Upper lobe of right lung (tissue), 1 donor: ENCODE measurements at regions not wholly inside any gene's neighbourhood (a gene's known extent, or its start where the extent isn't known, plus 50 kb on each side); places are given as distances from the start of the nearest gene placed in this dataset.

Experiments used
- ATAC-seq: fragments of 200-7000 bp; cut with Tn5 transposase; one replicate; pipeline ENCODE4 v1.9.1; 2020; ENCODE audit warnings: mild to moderate bottlenecking, moderate library complexity
- DNase-seq: peaks from one replicate; pipeline ENCODE4 v3.0.0-alpha.2; 2020
- H3K27ac ChIP-seq: fragments of 200-600 bp; one replicate; pipeline ENCODE4 v1.8.0; 2022
- H3K27me3 ChIP-seq: fragments of 200-600 bp; one replicate; pipeline ENCODE4 v1.8.0; 2022; ENCODE audit warnings: mild to moderate bottlenecking
- H3K36me3 ChIP-seq: fragments of 200-600 bp; one replicate; pipeline ENCODE4 v1.8.0; 2022
- H3K4me1 ChIP-seq: fragments of 200-600 bp; one replicate; pipeline ENCODE4 v1.8.0; 2022
- H3K4me3 ChIP-seq: fragments of 200-600 bp; one replicate; pipeline ENCODE4 v1.8.0; 2022; ENCODE audit warnings: mild to moderate bottlenecking
- H3K9me3 ChIP-seq: fragments of 200-600 bp; one replicate; pipeline ENCODE4 v1.8.0; 2022
- intact Hi-C: fragments of 100-400 bp; cut with DNase I; formaldehyde crosslinking; loops from one replicate; pipeline ENCODE4 v1.11.0; 2022
- TF ChIP-seq, protein P1 (sequence below): fragments of 200-600 bp; IDR thresholded peaks from one replicate; pipeline ENCODE4 v1.8.0; 2022; ENCODE audit warnings: antibody characterized with exemption
- donor health status: DM: no; HTN: yes; CAD: no; lungs with severe emphysema.

DNA sequence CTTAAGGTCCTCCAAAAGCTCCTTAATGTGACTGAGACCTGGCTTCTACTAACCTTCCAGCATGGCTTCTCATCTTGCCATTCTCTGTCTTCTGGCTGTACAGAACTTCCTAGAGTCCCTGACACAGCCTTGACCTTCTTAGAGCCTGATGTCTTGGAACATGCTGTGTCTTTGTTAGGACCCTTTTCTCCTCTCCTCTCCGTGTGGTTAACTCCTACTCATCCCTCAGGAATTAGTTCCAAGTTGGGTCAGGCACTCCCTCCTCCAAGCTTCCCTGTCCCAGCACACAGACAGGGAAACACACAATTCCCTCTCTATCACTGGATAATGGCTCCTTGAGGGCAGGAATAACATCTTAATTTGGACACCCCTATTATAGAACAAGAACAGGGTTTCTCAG lies 275.4 kb upstream of the USP24 start:
- Histone ChIP-seq H3K4me3 (no peak overlapping the region), H3K4me1 (no peaks in the 10 kb centered on the region), H3K27ac (no peak overlapping the region), H3K27me3 (no peaks in the 10 kb centered on the region), H3K36me3 (no peaks in the 10 kb centered on the region), H3K9me3 (no peaks in the 10 kb centered on the region)
- DNase-seq (no peak), ATAC-seq (no peak)
- TF ChIP-seq, protein P1, sequence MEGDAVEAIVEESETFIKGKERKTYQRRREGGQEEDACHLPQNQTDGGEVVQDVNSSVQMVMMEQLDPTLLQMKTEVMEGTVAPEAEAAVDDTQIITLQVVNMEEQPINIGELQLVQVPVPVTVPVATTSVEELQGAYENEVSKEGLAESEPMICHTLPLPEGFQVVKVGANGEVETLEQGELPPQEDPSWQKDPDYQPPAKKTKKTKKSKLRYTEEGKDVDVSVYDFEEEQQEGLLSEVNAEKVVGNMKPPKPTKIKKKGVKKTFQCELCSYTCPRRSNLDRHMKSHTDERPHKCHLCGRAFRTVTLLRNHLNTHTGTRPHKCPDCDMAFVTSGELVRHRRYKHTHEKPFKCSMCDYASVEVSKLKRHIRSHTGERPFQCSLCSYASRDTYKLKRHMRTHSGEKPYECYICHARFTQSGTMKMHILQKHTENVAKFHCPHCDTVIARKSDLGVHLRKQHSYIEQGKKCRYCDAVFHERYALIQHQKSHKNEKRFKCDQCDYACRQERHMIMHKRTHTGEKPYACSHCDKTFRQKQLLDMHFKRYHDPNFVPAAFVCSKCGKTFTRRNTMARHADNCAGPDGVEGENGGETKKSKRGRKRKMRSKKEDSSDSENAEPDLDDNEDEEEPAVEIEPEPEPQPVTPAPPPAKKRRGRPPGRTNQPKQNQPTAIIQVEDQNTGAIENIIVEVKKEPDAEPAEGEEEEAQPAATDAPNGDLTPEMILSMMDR, result no peak
- intact Hi-C loops, result no loop called here

DNA sequence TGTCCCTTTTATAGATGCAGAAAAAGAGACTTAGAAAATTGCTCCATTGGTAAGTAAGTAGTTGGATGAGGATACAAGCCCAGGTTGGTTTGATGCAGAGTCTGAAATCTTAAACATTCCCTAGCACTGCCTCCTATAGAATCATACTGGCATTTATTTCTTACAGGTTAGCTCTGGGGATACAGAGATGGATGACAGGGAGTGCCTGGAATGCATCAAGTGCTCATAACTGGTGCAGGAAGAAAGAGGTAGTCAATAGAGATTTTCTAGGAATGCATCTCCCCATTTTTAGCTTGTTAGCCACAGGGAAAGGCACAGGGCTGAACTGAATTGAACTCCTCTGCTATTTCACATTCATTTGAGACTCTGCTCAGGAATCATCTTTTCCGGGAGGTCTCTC lies 269.0 kb upstream of the USP24 start:
- intact Hi-C loops, result no loop called here
- no peak overlapping the region for H3K27ac ChIP-seq
- H3K4me3 ChIP-seq, result no peak overlapping the region
- H3K36me3 ChIP-seq, result no peaks in the 10 kb centered on the region
- no peaks in the 10 kb centered on the region for H3K9me3 ChIP-seq
- TF ChIP-seq, protein P1, result no peak
- DNase-seq (no peak), ATAC-seq (no peak)
- no peaks in the 10 kb centered on the region for H3K4me1 ChIP-seq
- H3K27me3 ChIP-seq, result no peaks in the 10 kb centered on the region

DNA sequence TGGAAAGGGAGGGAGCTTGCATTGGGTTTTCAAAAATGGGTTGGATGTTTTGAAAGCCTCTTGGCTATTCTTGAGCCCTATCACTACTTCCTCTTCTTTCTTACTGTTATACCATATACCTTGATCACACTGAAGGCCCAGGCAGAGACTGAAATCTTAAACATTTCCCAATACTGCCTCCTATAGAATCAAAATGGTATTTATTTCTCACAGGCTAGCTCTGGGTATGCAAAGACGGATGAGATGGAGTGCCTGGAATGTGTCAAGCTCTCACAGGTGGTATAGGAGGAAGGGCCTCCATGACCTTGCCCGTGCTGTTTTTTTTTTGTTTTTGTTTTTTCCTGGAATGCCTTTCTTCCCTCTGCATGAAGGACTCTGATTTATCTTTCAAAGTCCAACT lies 268.4 kb upstream of the USP24 start:
- DNase-seq, result no peak
- TF ChIP-seq, protein P1, result no peak
- Histone ChIP-seq H3K9me3 (no peaks in the 10 kb centered on the region), H3K36me3 (no peaks in the 10 kb centered on the region), H3K4me3 (no peak overlapping the region), H3K27me3 (no peaks in the 10 kb centered on the region), H3K27ac (no peak overlapping the region), H3K4me1 (no peaks in the 10 kb centered on the region)
- intact Hi-C loops, result no loop called here
- no peak for ATAC-seq

DNA sequence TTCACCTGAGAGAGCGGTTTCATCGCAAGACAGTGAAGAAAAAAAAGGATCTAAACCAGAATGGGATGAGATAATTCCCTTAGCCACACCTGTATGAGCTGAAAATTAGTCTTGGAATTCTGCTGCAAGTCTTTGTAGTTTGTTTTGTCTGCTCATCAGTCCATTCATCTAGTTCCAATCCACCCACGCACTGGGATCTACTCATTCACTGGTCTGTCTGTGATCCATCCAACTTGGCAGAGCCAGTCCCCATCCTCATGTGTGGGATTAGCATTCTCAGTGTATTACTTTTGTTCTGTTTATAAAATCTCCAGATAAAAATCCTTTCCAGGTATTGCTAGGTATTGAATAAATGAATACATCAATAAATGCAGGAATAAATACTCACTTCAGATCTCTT lies 266.5 kb upstream of the USP24 start:
- Histone ChIP-seq H3K9me3 (no peaks in the 10 kb centered on the region), H3K27ac (no peak overlapping the region), H3K36me3 (no peaks in the 10 kb centered on the region), H3K27me3 (no peaks in the 10 kb centered on the region), H3K4me3 (no peak overlapping the region), H3K4me1 (no peaks in the 10 kb centered on the region)
- intact Hi-C loops, result no loop called here
- TF ChIP-seq, protein P1, result no peak
- ATAC-seq (no peak), DNase-seq (no peak)

DNA sequence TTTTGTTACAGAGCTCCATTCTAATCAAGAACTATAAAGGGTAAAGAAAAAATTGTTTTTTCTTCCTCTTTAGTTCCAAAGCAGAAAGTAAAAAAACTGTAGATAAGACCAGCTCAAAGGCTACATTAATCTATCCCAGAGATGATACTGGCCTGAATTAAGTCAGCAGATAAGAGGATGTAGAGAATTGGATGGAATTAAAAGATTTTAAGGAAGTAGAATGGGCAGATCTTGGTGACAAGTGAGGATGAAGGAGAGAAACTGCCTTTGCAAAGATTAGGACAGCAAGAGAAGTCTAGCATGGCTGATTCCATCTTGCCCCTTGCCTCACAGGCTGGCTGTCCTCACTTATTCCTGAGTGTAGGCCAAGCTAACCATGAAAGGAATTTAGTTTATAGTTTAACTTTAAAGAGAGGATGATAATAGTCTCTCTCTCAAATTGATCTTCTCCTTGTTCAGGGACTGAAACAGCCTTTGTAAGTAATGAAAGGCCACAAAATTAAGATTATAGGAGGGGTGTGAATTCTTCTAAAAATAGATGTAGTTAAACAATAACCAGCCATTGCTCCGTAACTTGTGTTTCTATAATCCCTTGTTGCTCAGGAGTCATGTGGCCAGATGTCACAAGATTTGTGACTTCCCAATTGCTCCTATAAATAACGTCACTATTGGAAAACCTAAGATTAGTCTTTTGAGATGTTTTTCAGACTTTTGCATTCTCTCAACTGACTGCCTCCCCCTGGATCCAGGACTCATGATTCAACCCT lies 265.0 kb upstream of the USP24 start:
- no peaks in the 10 kb centered on the region for H3K36me3 ChIP-seq
- H3K4me3 ChIP-seq, result no peak overlapping the region
- H3K4me1 ChIP-seq, result no peaks in the 10 kb centered on the region
- no peak for DNase-seq
- TF ChIP-seq, protein P1, result no peak
- no peak overlapping the region for H3K27ac ChIP-seq
- H3K27me3 ChIP-seq, result no peaks in the 10 kb centered on the region
- ATAC-seq, result no peak
- no peaks in the 10 kb centered on the region for H3K9me3 ChIP-seq
- intact Hi-C loops, result no loop called here

DNA sequence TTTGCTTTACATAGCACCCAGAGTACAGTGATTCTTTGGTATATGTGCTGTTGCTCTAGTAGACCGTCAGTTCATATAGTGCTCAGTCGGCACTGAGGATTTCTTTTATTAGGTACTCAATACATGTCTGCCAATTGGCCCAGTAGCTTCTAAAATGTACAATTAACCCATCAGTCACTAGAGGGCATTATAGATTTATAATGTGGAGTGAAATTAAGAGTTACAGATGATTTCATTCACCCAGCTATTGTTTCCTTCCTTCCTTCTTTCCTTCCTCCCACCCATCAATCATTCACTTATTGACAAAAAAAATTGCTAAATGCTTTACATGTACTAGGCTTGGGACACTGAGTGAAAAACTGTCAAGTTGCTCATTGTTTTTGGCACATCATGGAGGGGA lies 263.6 kb upstream of the USP24 start:
- no peak overlapping the region for H3K4me3 ChIP-seq
- no peak for DNase-seq
- no peaks in the 10 kb centered on the region for H3K9me3 ChIP-seq
- no peaks in the 10 kb centered on the region for H3K36me3 ChIP-seq
- no peaks in the 10 kb centered on the region for H3K4me1 ChIP-seq
- TF ChIP-seq, protein P1, result no peak
- no peak for ATAC-seq
- intact Hi-C loops, result no loop called here
- no peak overlapping the region for H3K27ac ChIP-seq
- no peaks in the 10 kb centered on the region for H3K27me3 ChIP-seq
